ENCODE measurements at regions not wholly inside any gene's neighbourhood (a gene's known extent, or its start where the extent isn't known, plus 50 kb on each side); places are given as distances from the start of the nearest gene placed in this dataset.

GRCh38 chr2:238786379-238786778 is 61.5 kb upstream of the TWIST2 start:
- no peak for TF ChIP-seq CTCF (IDR thresholded peaks at IDR 0.05; ENCODE audit: low read depth, low read length)
- no peak overlapping the region for H3K4me3 ChIP-seq (replicated peaks in 1 of 2; ENCODE audit: low read depth in 2 of 2, low read length in 2 of 2)
- DNase-seq (ENCODE audit: low read depth in 2 of 2) = no peak

GRCh38 chr2:238786792-238787490 is 60.9 kb upstream of the TWIST2 start:
- DNase-seq (ENCODE audit: low read depth in 2 of 2) = no peak
- no peak for TF ChIP-seq CTCF (IDR thresholded peaks at IDR 0.05; ENCODE audit: low read depth, low read length)
- no peak overlapping the region for H3K4me3 ChIP-seq (replicated peaks in 1 of 2; ENCODE audit: low read depth in 2 of 2, low read length in 2 of 2)

- no peak for DNase-seq (ENCODE audit: low read depth in 2 of 2)
- no peak for TF ChIP-seq CTCF (IDR thresholded peaks at IDR 0.05; ENCODE audit: low read depth, low read length)
- no peak overlapping the region for H3K4me3 ChIP-seq (replicated peaks in 1 of 2; ENCODE audit: low read depth in 2 of 2, low read length in 2 of 2)
Measured at GRCh38 chr2:238787501-238787900, 60.4 kb upstream of the TWIST2 start.

- no peak for TF ChIP-seq CTCF (IDR thresholded peaks at IDR 0.05; ENCODE audit: low read depth, low read length)
- no peak overlapping the region for H3K4me3 ChIP-seq (replicated peaks in 1 of 2; ENCODE audit: low read depth in 2 of 2, low read length in 2 of 2)
- DNase-seq (ENCODE audit: low read depth in 2 of 2) = no peak
Measured at GRCh38 chr2:238789317-238789806, 58.5 kb upstream of the TWIST2 start.

- TF ChIP-seq CTCF (IDR thresholded peaks at IDR 0.05; ENCODE audit: low read depth, low read length) = no peak
- no peak for DNase-seq (ENCODE audit: low read depth in 2 of 2)
- no peak overlapping the region for H3K4me3 ChIP-seq (replicated peaks in 1 of 2; ENCODE audit: low read depth in 2 of 2, low read length in 2 of 2)
Measured at GRCh38 chr2:238790126-238790832, 57.6 kb upstream of the TWIST2 start.

- no peak overlapping the region for H3K4me3 ChIP-seq (replicated peaks in 1 of 2; ENCODE audit: low read depth in 2 of 2, low read length in 2 of 2)
- TF ChIP-seq CTCF (IDR thresholded peaks at IDR 0.05; ENCODE audit: low read depth, low read length) = no peak
- DNase-seq (ENCODE audit: low read depth in 2 of 2) = no peak
Measured at GRCh38 chr2:238790833-238791230, 57.1 kb upstream of the TWIST2 start.
